HepG2 (cell line): ENCODE measurements at regions not wholly inside any gene's neighbourhood (a gene's known extent, or its start where the extent isn't known, plus 50 kb on each side); places are given as distances from the start of the nearest gene placed in this dataset.

Source experiments
- ATF2 ChIP-seq: sonication (generic); formaldehyde crosslinking; IDR thresholded peaks from 2 replicates; pipeline ENCODE4 v1.4.0; 2020; ENCODE audit warnings: missing genetic modification reagents
- CCDC6 ChIP-seq: sonication (generic); formaldehyde crosslinking; IDR thresholded peaks from 2 replicates; pipeline ENCODE4 v1.8.1; 2022; ENCODE audit warnings: mild to moderate bottlenecking, missing genetic modification reagents, moderate library complexity
- DR1 ChIP-seq: sonication (generic); formaldehyde crosslinking; IDR thresholded peaks from 2 replicates; pipeline ENCODE4 v1.8.0; 2021; ENCODE audit warnings: mild to moderate bottlenecking, missing genetic modification reagents, inconsistent platforms
- HIVEP1 ChIP-seq: sonication (generic); formaldehyde crosslinking; IDR thresholded peaks from 2 replicates; pipeline ENCODE4 v1.4.0; 2020; ENCODE audit warnings: mild to moderate bottlenecking, missing genetic modification reagents
- HMG20B ChIP-seq: conservative IDR thresholded peaks from 2 replicates; pipeline ENCODE4 v1.6.1; 2016; ENCODE audit warnings: missing genetic modification reagents, missing compliant biosample characterization
- JUND ChIP-seq: sonication (generic); formaldehyde crosslinking; IDR thresholded peaks from 2 replicates; pipeline ENCODE4 v1.8.0; 2022; ENCODE audit warnings: mild to moderate bottlenecking, missing genetic modification reagents
- KDM6A ChIP-seq: IDR thresholded peaks from 2 replicates; pipeline ENCODE4 v1.6.1; 2016; ENCODE audit warnings: low read depth
- LCORL ChIP-seq, 2 experiments: fragments of 450-650 bp in 1 of 2; sonication (generic) in 1 of 2; formaldehyde crosslinking in 1 of 2; IDR thresholded peaks; 2 replicates each; pipeline versions ENCODE4 v1.5.0 to v1.6.1; 2017 to 2020; ENCODE audit warnings: antibody characterized with exemption in 1 of 2, missing genetic modification reagents in 1 of 2
- MAFK ChIP-seq, 2 experiments: IDR thresholded peaks in 1 of 2; conservative IDR thresholded peaks in 1 of 2; 2 replicates each; pipeline ENCODE4 v1.6.1; 2011; ENCODE audit warnings: improper control_type of control experiment in 2 of 2, low read length in 2 of 2
- MEIS2 ChIP-seq: sonication (generic); formaldehyde crosslinking; IDR thresholded peaks from 2 replicates; pipeline ENCODE4 v1.9.0; 2021; ENCODE audit warnings: mild to moderate bottlenecking, missing genetic modification reagents
- NCOR1 ChIP-seq: fragments of 200-600 bp; sonication (generic); IDR thresholded peaks from 2 replicates; pipeline ENCODE4 v1.7.0; 2017; ENCODE audit warnings: antibody characterized with exemption, low read length, borderline replicate concordance
- ONECUT2 ChIP-seq: sonication (generic); formaldehyde crosslinking; IDR thresholded peaks from 2 replicates; pipeline ENCODE4 v1.4.0; 2020; ENCODE audit warnings: missing genetic modification reagents
- RERE ChIP-seq: IDR thresholded peaks from 2 replicates; pipeline ENCODE4 v1.6.1; 2016; ENCODE audit warnings: low read depth, missing genetic modification reagents, missing compliant biosample characterization
- SALL2 ChIP-seq: sonication (generic); formaldehyde crosslinking; IDR thresholded peaks from 2 replicates; pipeline ENCODE4 v1.8.1; 2023; ENCODE audit warnings: mild to moderate bottlenecking, missing genetic modification reagents, inconsistent platforms
- SP5 ChIP-seq: IDR thresholded peaks from 2 replicates; pipeline ENCODE4 v1.6.1; 2016; ENCODE audit warnings: low read depth, borderline replicate concordance
- ZBTB25 ChIP-seq: IDR thresholded peaks from 2 replicates; pipeline ENCODE4 v1.6.1; 2018; ENCODE audit warnings: missing genetic modification reagents
- ZBTB43 ChIP-seq: sonication (generic); formaldehyde crosslinking; conservative IDR thresholded peaks from 2 replicates; pipeline ENCODE4 v1.4.0; 2020; ENCODE audit warnings: missing genetic modification reagents
- ZNF225 ChIP-seq: sonication (generic); formaldehyde crosslinking; IDR thresholded peaks from 2 replicates; pipeline ENCODE4 v1.4.0; 2020; ENCODE audit warnings: mild to moderate bottlenecking, missing genetic modification reagents
- ZNF335 ChIP-seq: sonication (generic); formaldehyde crosslinking; IDR thresholded peaks from 2 replicates; pipeline ENCODE4 v1.4.0; 2020; ENCODE audit warnings: missing genetic modification reagents
- ZNF446 ChIP-seq: sonication (generic); formaldehyde crosslinking; IDR thresholded peaks from 2 replicates; pipeline ENCODE4 v1.5.0; 2020; ENCODE audit warnings: mild to moderate bottlenecking, missing genetic modification reagents
- ZNF563 ChIP-seq: sonication (generic); formaldehyde crosslinking; IDR thresholded peaks from 2 replicates; pipeline ENCODE4 v1.8.0; 2022; ENCODE audit warnings: mild to moderate bottlenecking, moderate library complexity, missing genetic modification reagents

GRCh38 chr5:30505014-30505886, 688.2 kb upstream of the CDH6 start (continued):
- TF ChIP-seq ATF2 (CRISPR knock-in tag) (peak; percentile 97), HIVEP1 (CRISPR knock-in tag) (no peak), NCOR1 (peak; percentile 88; the same call in 1 of the 2 replicates), ZBTB43 (CRISPR knock-in tag) (peak; percentile 57; the same call in 1 of the 2 replicates), ZNF446 (CRISPR knock-in tag) (no peak), MAFK (conservative IDR thresholded peaks at IDR 0.05 in 1 of 2, IDR thresholded peaks at IDR 0.05 in 1 of 2; ENCODE audit: low read length in 2 of 2) (peak; percentile 61 to 65), KDM6A (CRISPR knock-in tag) (peak; percentile 75), ZNF335 (no peak), DR1 (CRISPR knock-in tag) (no peak), ZBTB25 (CRISPR knock-in tag) (peak; percentile 42; the same call in 1 of the 2 replicates), MEIS2 (peak; percentile 85), HMG20B (CRISPR knock-in tag) (peak; percentile 68; the same call in 1 of the 2 replicates), CCDC6 (no peak), ZNF563 (CRISPR knock-in tag) (no peak), RERE (CRISPR knock-in tag) (peak; percentile 89), SP5 (CRISPR knock-in tag) (0 out of 2 replicates have a peak, but pooled peaks have one; percentile 28), ONECUT2 (peak; percentile 88), JUND (CRISPR knock-in tag) (peak; percentile 98), SALL2 (CRISPR knock-in tag) (no peak), ZNF225 (CRISPR knock-in tag) (no peak), LCORL (IDR thresholded peaks at IDR 0.05) (peak; percentile 82), LCORL (CRISPR knock-in tag; IDR thresholded peaks at IDR 0.05) (0 out of 2 replicates have a peak, but pooled peaks have one; percentile 19)
